ENCODE measurements at regions not wholly inside any gene's neighbourhood (a gene's known extent, or its start where the extent isn't known, plus 50 kb on each side); places are given as distances from the start of the nearest gene placed in this dataset.

GRCh38 chr5:2017540-2018389 is 135.0 kb upstream of the IRX4 start:
- H3K4me3 ChIP-seq: no peak overlapping the region
- no peaks in the 10 kb centered on the region for H3K9me3 ChIP-seq
- intact Hi-C loops (cut with DNase I): no loop called here
- H3K4me1 ChIP-seq: no peaks in the 10 kb centered on the region
- H3K36me3 ChIP-seq (replicated peaks in 1 of 2; ENCODE audit: insufficient read depth in 1 of 2, low read depth in 2 of 2): no peaks in the 10 kb centered on the region
- peak in 3 of 4 donors; percentile 19 to 44 (median 25) for DNase-seq
- no peaks in the 10 kb centered on the region for H3K27me3 ChIP-seq
- no peak for ATAC-seq
- H3K27ac ChIP-seq: no peak overlapping the region
- WGBS, 2 donors: 72 to 77% methylated on average over 20 of the region's 20 CpGs
- TF ChIP-seq POLR2A (IDR thresholded peaks at IDR 0.05): no peak
- TF ChIP-seq, protein P1, sequence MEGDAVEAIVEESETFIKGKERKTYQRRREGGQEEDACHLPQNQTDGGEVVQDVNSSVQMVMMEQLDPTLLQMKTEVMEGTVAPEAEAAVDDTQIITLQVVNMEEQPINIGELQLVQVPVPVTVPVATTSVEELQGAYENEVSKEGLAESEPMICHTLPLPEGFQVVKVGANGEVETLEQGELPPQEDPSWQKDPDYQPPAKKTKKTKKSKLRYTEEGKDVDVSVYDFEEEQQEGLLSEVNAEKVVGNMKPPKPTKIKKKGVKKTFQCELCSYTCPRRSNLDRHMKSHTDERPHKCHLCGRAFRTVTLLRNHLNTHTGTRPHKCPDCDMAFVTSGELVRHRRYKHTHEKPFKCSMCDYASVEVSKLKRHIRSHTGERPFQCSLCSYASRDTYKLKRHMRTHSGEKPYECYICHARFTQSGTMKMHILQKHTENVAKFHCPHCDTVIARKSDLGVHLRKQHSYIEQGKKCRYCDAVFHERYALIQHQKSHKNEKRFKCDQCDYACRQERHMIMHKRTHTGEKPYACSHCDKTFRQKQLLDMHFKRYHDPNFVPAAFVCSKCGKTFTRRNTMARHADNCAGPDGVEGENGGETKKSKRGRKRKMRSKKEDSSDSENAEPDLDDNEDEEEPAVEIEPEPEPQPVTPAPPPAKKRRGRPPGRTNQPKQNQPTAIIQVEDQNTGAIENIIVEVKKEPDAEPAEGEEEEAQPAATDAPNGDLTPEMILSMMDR (IDR thresholded peaks at IDR 0.05): peak; percentile 10 to 47 (median 35)

GRCh38 chr5:2015961-2016360 is 133.2 kb upstream of the IRX4 start:
- TF ChIP-seq, protein P1 (IDR thresholded peaks at IDR 0.05): no peak
- TF ChIP-seq POLR2A (IDR thresholded peaks at IDR 0.05): no peak
- no peaks in the 10 kb centered on the region for H3K9me3 ChIP-seq
- H3K4me3 ChIP-seq: no peak overlapping the region
- H3K36me3 ChIP-seq (replicated peaks in 1 of 2; ENCODE audit: insufficient read depth in 1 of 2, low read depth in 2 of 2): no peaks in the 10 kb centered on the region
- no peak for DNase-seq
- intact Hi-C loops (cut with DNase I): no loop called here
- no peak for ATAC-seq
- no peaks in the 10 kb centered on the region for H3K4me1 ChIP-seq
- H3K27ac ChIP-seq: no peak overlapping the region
- no peaks in the 10 kb centered on the region for H3K27me3 ChIP-seq
- 61 to 62% methylated on average over 8 of the region's 8 CpGs for WGBS, 2 donors

DNA sequence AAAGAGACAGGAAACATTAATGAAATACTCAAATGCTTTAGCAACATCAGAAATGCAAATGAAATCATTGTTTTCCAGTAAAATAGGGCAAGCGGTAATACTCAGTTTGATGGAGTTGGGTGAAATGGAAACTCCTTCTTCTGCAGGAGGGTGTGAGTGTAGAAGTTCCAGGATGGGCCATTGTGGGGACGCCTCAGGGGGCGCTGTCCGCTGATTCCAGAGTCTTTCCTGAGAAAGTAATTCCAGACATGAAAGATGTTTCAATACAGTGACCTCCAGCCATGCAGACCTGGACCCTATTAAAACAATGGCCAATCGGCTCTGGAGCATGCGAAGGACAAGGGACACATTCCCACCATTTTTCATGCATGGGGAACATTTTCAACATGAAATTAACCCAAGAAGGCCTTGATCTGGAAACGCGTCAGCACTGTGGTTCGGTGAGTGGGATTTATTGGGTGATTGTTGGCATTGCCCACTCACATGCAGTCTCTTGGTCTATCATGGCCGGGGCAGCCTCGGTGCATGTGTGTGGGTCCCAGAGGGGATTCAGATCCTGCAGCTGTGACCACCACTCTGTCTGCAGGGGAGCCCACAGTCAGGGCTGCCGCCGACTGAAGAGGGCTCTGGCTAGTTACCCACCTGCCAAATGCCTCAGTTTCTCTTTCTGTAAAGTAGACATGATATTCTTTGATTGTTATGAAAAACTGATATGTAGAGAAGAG is 132.6 kb upstream of the IRX4 start:
- Histone ChIP-seq H3K4me1 (no peaks in the 10 kb centered on the region), H3K9me3 (no peaks in the 10 kb centered on the region), H3K36me3 (replicated peaks in 1 of 2; ENCODE audit: insufficient read depth in 1 of 2, low read depth in 2 of 2) (no peaks in the 10 kb centered on the region), H3K27ac (no peak overlapping the region), H3K27me3 (no peaks in the 10 kb centered on the region), H3K4me3 (no peak overlapping the region)
- TF ChIP-seq POLR2A (IDR thresholded peaks at IDR 0.05): no peak
- TF ChIP-seq, protein P1 (IDR thresholded peaks at IDR 0.05): no peak
- DNase-seq: no peak
- WGBS, 2 donors: 73 to 76% methylated on average over 13 of the region's 13 CpGs
- intact Hi-C loops (cut with DNase I): no loop called here
- ATAC-seq: no peak

GRCh38 chr5:2014058-2014610 is 131.4 kb upstream of the IRX4 start:
- 67 to 70% methylated on average over 12 of the region's 12 CpGs for WGBS, 2 donors
- no peak for TF ChIP-seq POLR2A (IDR thresholded peaks at IDR 0.05)
- TF ChIP-seq, protein P1 (IDR thresholded peaks at IDR 0.05): no peak
- intact Hi-C loops (cut with DNase I): no loop called here
- Histone ChIP-seq H3K4me3 (no peak overlapping the region), H3K9me3 (no peaks in the 10 kb centered on the region), H3K4me1 (no peaks in the 10 kb centered on the region), H3K27me3 (no peaks in the 10 kb centered on the region), H3K36me3 (replicated peaks in 1 of 2; ENCODE audit: insufficient read depth in 1 of 2, low read depth in 2 of 2) (no peaks in the 10 kb centered on the region), H3K27ac (no peak overlapping the region)
- no peak for ATAC-seq
- DNase-seq: no peak

Data from body of pancreas (tissue), 4 donors.